ENCODE measurements at regions not wholly inside any gene's neighbourhood (a gene's known extent, or its start where the extent isn't known, plus 50 kb on each side); places are given as distances from the start of the nearest gene placed in this dataset.
"Not testable (repeated sequence)": the region's sequence is repeated elsewhere in the genome, so short reads cannot be mapped to it uniquely, and the experiment has no call there.

DNA sequence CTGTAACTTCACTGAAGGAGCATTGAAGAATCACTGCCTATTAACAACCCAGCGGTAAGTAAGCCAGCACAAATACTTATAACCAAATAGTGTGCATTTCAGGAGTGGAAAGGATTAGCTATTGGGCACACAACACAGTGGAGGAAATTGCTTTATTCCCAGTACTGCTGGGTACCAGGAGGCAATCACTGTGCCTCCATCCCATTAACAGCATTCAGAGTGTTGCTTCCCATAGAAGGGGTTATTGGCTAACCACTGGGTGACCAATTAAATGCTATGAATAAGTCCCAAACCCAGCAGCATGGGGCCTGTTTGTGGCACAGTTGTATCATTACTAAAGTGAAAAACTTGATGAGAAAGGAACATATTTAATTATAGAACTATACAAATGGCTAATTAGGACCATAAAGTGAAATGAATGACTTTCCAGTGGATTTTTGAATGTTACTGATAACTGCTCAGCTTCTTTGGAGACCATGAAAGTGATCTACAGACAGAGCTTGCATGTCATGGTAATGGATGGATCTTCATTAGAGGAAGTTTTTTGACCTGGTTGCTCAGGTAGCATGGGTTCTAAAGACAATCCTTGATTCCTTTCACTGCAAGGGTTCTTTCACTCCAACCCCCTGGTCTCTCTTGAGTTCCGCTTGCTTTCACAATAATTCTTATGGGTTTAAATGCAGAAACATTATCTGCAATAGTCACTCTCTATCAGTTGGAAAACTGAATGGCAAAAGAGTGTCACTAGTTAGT is 413.3 kb upstream of the RORB start (continued):
- TF ChIP-seq, protein P1, sequence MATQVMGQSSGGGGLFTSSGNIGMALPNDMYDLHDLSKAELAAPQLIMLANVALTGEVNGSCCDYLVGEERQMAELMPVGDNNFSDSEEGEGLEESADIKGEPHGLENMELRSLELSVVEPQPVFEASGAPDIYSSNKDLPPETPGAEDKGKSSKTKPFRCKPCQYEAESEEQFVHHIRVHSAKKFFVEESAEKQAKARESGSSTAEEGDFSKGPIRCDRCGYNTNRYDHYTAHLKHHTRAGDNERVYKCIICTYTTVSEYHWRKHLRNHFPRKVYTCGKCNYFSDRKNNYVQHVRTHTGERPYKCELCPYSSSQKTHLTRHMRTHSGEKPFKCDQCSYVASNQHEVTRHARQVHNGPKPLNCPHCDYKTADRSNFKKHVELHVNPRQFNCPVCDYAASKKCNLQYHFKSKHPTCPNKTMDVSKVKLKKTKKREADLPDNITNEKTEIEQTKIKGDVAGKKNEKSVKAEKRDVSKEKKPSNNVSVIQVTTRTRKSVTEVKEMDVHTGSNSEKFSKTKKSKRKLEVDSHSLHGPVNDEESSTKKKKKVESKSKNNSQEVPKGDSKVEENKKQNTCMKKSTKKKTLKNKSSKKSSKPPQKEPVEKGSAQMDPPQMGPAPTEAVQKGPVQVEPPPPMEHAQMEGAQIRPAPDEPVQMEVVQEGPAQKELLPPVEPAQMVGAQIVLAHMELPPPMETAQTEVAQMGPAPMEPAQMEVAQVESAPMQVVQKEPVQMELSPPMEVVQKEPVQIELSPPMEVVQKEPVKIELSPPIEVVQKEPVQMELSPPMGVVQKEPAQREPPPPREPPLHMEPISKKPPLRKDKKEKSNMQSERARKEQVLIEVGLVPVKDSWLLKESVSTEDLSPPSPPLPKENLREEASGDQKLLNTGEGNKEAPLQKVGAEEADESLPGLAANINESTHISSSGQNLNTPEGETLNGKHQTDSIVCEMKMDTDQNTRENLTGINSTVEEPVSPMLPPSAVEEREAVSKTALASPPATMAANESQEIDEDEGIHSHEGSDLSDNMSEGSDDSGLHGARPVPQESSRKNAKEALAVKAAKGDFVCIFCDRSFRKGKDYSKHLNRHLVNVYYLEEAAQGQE (IDR thresholded peaks at IDR 0.05; ENCODE audit: low read depth, low read length): no peak
- TF ChIP-seq, protein P2, sequence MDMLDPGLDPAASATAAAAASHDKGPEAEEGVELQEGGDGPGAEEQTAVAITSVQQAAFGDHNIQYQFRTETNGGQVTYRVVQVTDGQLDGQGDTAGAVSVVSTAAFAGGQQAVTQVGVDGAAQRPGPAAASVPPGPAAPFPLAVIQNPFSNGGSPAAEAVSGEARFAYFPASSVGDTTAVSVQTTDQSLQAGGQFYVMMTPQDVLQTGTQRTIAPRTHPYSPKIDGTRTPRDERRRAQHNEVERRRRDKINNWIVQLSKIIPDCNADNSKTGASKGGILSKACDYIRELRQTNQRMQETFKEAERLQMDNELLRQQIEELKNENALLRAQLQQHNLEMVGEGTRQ (IDR thresholded peaks at IDR 0.05; ENCODE audit: borderline replicate concordance, low read depth, low read length): no peak
- TF ChIP-seq RFX5 (IDR thresholded peaks at IDR 0.05; ENCODE audit: low read length): no peak

DNA sequence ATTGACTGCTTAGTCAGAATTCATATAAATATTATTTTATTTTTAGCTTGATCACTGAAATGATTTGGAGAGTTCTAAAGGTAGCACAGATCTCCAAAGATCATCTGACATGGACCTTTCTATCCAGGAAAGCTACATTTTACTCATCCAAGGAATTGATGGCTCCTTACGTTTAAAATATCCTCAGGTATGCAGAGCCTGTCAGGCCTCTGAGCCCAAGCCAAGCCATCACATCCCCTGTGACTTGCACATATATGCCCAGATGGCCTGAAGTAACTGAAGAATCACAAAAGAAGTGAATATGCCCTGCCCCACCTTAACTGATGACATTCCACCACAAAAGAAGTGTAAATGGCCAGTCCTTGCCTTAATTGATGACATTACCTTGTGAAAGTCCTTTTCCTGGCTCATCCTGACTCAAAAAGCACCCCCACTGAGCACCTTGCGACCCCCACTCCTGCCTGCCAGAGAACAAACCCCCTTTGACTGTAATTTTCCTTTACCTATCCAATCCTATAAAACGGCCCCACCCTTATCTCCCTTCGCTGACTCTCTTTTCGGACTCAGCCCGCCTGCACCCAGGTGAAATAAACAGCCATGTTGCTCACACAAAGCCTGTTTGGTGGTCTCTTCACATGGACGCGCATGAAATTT is 411.6 kb upstream of the RORB start:
- H3K27me3 ChIP-seq (ENCODE audit: insufficient read depth); H3K9me2 ChIP-seq; H3K27ac ChIP-seq (ENCODE audit: low read depth in 2 of 2, low read length in 1 of 2); H3K9ac ChIP-seq; H3K4me1 ChIP-seq (ENCODE audit: control insufficient read depth in 1 of 2, insufficient read depth in 2 of 2, low read depth in 1 of 2, low read length in 1 of 2); H3K9me3 ChIP-seq; CTCF ChIA-PET; POLR2A ChIA-PET; H3K79me2 ChIP-seq (ENCODE audit: insufficient read depth); DNase-seq; H3K4me2 ChIP-seq; H4K20me1 ChIP-seq (ENCODE audit: insufficient read depth); H3K36me3 ChIP-seq (replicated peaks in 1 of 2; ENCODE audit: control insufficient read depth in 1 of 2, insufficient read depth in 2 of 2, low read length in 1 of 2); H2AFZ ChIP-seq (ENCODE audit: low read depth); H3K4me3 ChIP-seq (ENCODE audit: low read depth in 2 of 2, low read length in 1 of 2); H3F3A ChIP-seq (replicated peaks; ENCODE audit: insufficient read depth): not testable (repeated sequence)
- WGBS (ENCODE audit: low lambda C conversion rate): 41% methylated on average over 6 of the region's 8 CpGs

DNA sequence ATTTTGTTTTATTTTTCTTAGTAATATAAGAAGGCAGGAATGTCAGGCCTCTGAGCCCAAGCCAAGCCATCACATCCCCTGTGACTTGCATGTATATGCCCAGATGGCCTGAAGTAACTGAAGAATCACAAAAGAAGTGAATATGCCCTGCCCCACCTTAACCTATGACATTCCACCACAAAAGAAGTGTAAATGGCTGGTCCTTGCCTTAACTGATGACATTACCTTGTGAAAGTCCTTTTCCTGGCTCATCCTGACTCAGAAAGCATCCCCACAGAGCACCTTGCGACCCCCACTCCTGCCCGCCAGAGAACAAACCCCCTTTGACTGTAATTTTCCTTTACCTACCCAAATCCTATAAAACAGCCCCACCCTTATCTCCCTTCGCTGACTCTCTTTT is 406.2 kb upstream of the RORB start:
- POLR2A ChIA-PET; H3K9me2 ChIP-seq; H3K27ac ChIP-seq (ENCODE audit: low read depth in 2 of 2, low read length in 1 of 2); H3K36me3 ChIP-seq (replicated peaks in 1 of 2; ENCODE audit: control insufficient read depth in 1 of 2, insufficient read depth in 2 of 2, low read length in 1 of 2); H3K79me2 ChIP-seq (ENCODE audit: insufficient read depth); H3K27me3 ChIP-seq (ENCODE audit: insufficient read depth); H3F3A ChIP-seq (replicated peaks; ENCODE audit: insufficient read depth); H3K4me2 ChIP-seq; H3K4me1 ChIP-seq (ENCODE audit: control insufficient read depth in 1 of 2, insufficient read depth in 2 of 2, low read depth in 1 of 2, low read length in 1 of 2); H2AFZ ChIP-seq (ENCODE audit: low read depth); H3K9ac ChIP-seq; CTCF ChIA-PET; H4K20me1 ChIP-seq (ENCODE audit: insufficient read depth); H3K9me3 ChIP-seq; H3K4me3 ChIP-seq (ENCODE audit: low read depth in 2 of 2, low read length in 1 of 2); DNase-seq: not testable (repeated sequence)
- 31% methylated on average over 3 of the region's 3 CpGs for WGBS (ENCODE audit: low lambda C conversion rate)

Data from SK-N-SH (cell line).